ENCODE measurements at regions not wholly inside any gene's neighbourhood (a gene's known extent, or its start where the extent isn't known, plus 50 kb on each side); places are given as distances from the start of the nearest gene placed in this dataset.

DNA sequence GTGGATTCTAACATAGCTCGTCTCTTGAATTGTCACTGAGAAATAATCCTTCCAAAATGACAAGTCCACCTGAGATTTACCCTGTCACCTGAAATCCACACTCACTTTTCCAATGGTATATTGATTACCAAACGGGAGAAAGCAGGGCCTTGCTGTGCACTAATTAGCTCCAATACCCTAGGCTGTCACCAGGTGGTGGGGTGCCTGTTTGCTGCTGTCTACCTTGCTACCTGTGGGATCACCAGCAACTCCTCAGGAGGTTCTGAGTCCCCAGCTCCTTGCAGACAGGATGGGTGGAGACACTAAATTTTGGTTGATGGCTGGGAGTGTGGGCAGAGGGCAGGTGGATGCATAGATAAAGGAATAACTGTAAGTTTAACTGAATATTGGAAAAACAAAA, 237.2 kb upstream of the ZNF32 start:
- no peak overlapping the region for H3K4me3 Mint-ChIP-seq
- peak in 1 of 14 experiments; percentile 4 for DNase-seq
- CTCF ChIA-PET: interaction anchor here (0.8 kb wide), 1 partner anchor 12 kb away, joined by 3 read pairs; no protein-coding TSS in a partner anchor
- TF ChIP-seq, protein P1, sequence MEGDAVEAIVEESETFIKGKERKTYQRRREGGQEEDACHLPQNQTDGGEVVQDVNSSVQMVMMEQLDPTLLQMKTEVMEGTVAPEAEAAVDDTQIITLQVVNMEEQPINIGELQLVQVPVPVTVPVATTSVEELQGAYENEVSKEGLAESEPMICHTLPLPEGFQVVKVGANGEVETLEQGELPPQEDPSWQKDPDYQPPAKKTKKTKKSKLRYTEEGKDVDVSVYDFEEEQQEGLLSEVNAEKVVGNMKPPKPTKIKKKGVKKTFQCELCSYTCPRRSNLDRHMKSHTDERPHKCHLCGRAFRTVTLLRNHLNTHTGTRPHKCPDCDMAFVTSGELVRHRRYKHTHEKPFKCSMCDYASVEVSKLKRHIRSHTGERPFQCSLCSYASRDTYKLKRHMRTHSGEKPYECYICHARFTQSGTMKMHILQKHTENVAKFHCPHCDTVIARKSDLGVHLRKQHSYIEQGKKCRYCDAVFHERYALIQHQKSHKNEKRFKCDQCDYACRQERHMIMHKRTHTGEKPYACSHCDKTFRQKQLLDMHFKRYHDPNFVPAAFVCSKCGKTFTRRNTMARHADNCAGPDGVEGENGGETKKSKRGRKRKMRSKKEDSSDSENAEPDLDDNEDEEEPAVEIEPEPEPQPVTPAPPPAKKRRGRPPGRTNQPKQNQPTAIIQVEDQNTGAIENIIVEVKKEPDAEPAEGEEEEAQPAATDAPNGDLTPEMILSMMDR (IDR thresholded peaks at IDR 0.05): no peak
- Histone ChIP-seq H3K4me3 (ENCODE audit: low read length) (no peak overlapping the region), H3K27me3 (ENCODE audit: control insufficient read depth in 1 of 2, insufficient read depth in 2 of 2, low read length in 2 of 2) (no peaks in the 10 kb centered on the region), H3K27ac (ENCODE audit: low read depth in 1 of 2, low read length in 2 of 2) (no peak overlapping the region), H3K4me1 (ENCODE audit: insufficient read depth, low read length) (no peaks in the 10 kb centered on the region), H3K36me3 (ENCODE audit: insufficient read depth, low read length) (no peaks in the 10 kb centered on the region), H3K9me3 (ENCODE audit: control insufficient read depth in 1 of 2, insufficient read depth in 1 of 2, low read length in 2 of 2) (no peaks in the 10 kb centered on the region)
- no peaks in the 10 kb centered on the region for H3K4me1 Mint-ChIP-seq (ENCODE audit: low read depth)
- no peaks in the 10 kb centered on the region for H3K27me3 Mint-ChIP-seq
- no peaks in the 10 kb centered on the region for H3K9me3 Mint-ChIP-seq
- intact Hi-C loops (cut with DNase I, micrococcal nuclease): no loop called here
- H3K36me3 Mint-ChIP-seq (ENCODE audit: low read depth): no peaks in the 10 kb centered on the region
- no peak overlapping the region for H3K27ac Mint-ChIP-seq
- POLR2A ChIA-PET: no interaction called here
- ATAC-seq (ENCODE audit: poor library complexity): no peak

DNA sequence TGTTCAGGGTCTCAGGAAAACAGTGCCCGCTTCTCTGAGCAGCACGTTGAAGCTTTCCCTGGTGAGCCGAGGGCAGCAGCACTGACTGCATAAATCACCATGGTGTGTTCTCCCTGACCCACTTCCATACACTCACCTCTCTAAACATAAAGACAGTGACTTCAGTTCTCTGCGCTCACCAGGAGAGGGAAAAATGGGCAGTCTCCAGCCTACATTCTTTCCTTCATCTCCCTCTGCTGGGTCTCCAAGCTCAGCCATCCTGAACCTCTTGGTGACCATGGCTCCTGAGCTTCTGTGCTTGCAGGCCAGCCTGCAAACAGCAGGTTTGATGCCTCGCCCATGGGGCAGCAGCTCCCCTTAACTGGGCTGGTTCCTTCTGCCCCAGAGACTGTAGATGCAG, 236.6 kb upstream of the ZNF32 start:
- no peaks in the 10 kb centered on the region for H3K27me3 Mint-ChIP-seq
- intact Hi-C loops (cut with DNase I, micrococcal nuclease): no loop called here
- no peaks in the 10 kb centered on the region for H3K36me3 ChIP-seq (ENCODE audit: insufficient read depth, low read length)
- DNase-seq (no peak), ATAC-seq (ENCODE audit: poor library complexity) (no peak)
- H3K36me3 Mint-ChIP-seq (ENCODE audit: low read depth): no peaks in the 10 kb centered on the region
- no peaks in the 10 kb centered on the region for H3K27me3 ChIP-seq (ENCODE audit: control insufficient read depth in 1 of 2, insufficient read depth in 2 of 2, low read length in 2 of 2)
- no peaks in the 10 kb centered on the region for H3K9me3 ChIP-seq (ENCODE audit: control insufficient read depth in 1 of 2, insufficient read depth in 1 of 2, low read length in 2 of 2)
- no peaks in the 10 kb centered on the region for H3K4me1 Mint-ChIP-seq (ENCODE audit: low read depth)
- POLR2A ChIA-PET: interaction anchor here (0.8 kb wide), 1 partner anchor 10 kb away, joined by 3 read pairs; no protein-coding TSS in a partner anchor
- no peak overlapping the region for H3K4me3 Mint-ChIP-seq
- H3K4me3 ChIP-seq (ENCODE audit: low read length): no peak overlapping the region
- no peaks in the 10 kb centered on the region for H3K4me1 ChIP-seq (ENCODE audit: insufficient read depth, low read length)
- TF ChIP-seq, protein P1 (IDR thresholded peaks at IDR 0.05): no peak
- no peak overlapping the region for H3K27ac ChIP-seq (ENCODE audit: low read depth in 1 of 2, low read length in 2 of 2)
- H3K27ac Mint-ChIP-seq: no peak overlapping the region
- CTCF ChIA-PET: interaction anchor here (0.8 kb wide), 1 partner anchor 12 kb away, joined by 3 read pairs; no protein-coding TSS in a partner anchor
- H3K9me3 Mint-ChIP-seq: no peaks in the 10 kb centered on the region

DNA sequence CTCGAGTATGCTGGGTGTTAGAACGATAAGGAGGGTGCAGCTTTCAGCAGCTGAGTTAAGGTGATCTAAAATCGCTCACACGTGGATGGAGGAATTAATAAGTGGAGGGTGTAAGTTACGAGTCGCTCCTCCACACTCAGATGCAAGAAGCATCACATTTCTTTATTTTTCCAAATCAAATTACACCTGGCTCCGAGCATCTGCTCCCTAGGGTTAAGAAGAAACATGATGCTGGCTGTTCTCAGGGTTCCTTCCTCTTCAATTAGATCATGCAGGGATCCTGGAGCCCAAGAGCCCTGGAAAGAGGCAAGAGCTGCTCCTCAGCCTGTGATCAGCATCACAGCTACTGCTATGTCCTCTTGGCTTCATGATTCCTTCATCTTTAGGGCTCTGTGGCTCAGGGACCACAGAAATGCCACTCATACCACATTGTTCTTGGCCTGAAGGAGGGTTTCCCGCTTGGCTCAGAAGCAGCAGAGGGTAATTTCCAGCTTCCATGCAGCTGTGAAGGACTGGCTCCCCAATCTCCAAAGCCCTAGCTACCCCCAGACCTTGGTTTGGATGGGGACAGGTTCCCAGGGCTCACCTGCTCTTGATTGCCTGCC, 235.9 kb upstream of the ZNF32 start:
- Histone ChIP-seq H3K27me3 (ENCODE audit: control insufficient read depth in 1 of 2, insufficient read depth in 2 of 2, low read length in 2 of 2) (no peaks in the 10 kb centered on the region), H3K36me3 (ENCODE audit: insufficient read depth, low read length) (no peaks in the 10 kb centered on the region), H3K9me3 (ENCODE audit: control insufficient read depth in 1 of 2, insufficient read depth in 1 of 2, low read length in 2 of 2) (no peaks in the 10 kb centered on the region), H3K27ac (ENCODE audit: low read depth in 1 of 2, low read length in 2 of 2) (no peak overlapping the region), H3K4me3 (ENCODE audit: low read length) (no peak overlapping the region), H3K4me1 (ENCODE audit: insufficient read depth, low read length) (no peaks in the 10 kb centered on the region)
- Mint-ChIP-seq H3K27me3 (no peaks in the 10 kb centered on the region), H3K4me3 (no peak overlapping the region), H3K4me1 (ENCODE audit: low read depth) (no peaks in the 10 kb centered on the region), H3K36me3 (ENCODE audit: low read depth) (no peaks in the 10 kb centered on the region), H3K9me3 (no peaks in the 10 kb centered on the region), H3K27ac (no peak overlapping the region)
- CTCF ChIA-PET: no interaction called here
- POLR2A ChIA-PET: interaction anchor here (0.8 kb wide), 1 partner anchor 10 kb away, joined by 3 read pairs; no protein-coding TSS in a partner anchor
- TF ChIP-seq, protein P1 (IDR thresholded peaks at IDR 0.05): no peak
- no peak for DNase-seq
- ATAC-seq (ENCODE audit: poor library complexity): no peak
- intact Hi-C loops (cut with DNase I, micrococcal nuclease): no loop called here

All from CD4-positive, alpha-beta T cell (primary cell).